ENCODE measurements at regions not wholly inside any gene's neighbourhood (a gene's known extent, or its start where the extent isn't known, plus 50 kb on each side); places are given as distances from the start of the nearest gene placed in this dataset.

DNA sequence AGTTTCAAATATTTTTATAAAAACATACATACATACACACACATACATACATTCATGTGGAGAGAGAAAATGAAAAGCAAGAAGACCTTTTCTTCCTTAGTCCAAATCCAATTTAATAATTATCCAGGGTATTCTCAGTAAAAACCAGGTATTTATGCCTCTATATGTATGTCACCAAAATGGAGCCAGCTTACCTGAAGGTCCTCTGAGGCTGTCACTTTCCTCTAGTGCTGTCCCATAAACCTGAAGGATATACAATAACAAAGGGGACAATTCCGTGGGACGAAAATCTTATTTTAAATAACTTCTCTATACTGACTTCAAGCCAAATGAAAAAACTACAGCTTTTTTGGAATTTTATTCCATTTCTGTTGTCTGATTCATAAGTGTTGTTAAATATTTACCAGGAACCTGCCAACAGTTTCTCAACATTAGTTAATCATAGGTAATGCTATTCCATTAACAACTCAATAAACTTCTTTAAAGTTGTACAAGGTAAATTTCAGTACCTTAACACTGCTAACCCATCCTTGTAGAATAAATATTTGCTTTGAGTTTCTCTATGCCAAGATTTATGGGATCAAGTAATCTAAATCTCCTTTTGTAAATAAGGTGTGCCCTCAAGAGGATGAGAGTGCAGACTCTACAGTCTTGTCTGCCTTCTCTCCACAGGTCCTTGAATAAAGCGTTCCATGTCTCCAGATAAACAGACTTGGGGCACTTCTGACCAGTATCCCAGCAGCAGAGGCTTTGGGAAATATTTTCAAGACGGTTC is 260.3 kb downstream of the AHR start (continued):
- TF ChIP-seq RBAK (CRISPR knock-in tag; IDR thresholded peaks at IDR 0.05) (no peak), MXD1 (CRISPR knock-in tag; IDR thresholded peaks at IDR 0.05) (no peak), RELA (CRISPR knock-in tag; IDR thresholded peaks at IDR 0.05) (no peak), TAF15 (IDR thresholded peaks at IDR 0.05; ENCODE audit: low read depth, low read length, poor library complexity, severe bottlenecking) (no peak), GATAD2A (CRISPR knock-in tag; IDR thresholded peaks at IDR 0.05) (no peak), PCBP1 (IDR thresholded peaks at IDR 0.05; ENCODE audit: borderline replicate concordance, low read depth, low read length) (no peak)
- TF ChIP-seq, protein P1, sequence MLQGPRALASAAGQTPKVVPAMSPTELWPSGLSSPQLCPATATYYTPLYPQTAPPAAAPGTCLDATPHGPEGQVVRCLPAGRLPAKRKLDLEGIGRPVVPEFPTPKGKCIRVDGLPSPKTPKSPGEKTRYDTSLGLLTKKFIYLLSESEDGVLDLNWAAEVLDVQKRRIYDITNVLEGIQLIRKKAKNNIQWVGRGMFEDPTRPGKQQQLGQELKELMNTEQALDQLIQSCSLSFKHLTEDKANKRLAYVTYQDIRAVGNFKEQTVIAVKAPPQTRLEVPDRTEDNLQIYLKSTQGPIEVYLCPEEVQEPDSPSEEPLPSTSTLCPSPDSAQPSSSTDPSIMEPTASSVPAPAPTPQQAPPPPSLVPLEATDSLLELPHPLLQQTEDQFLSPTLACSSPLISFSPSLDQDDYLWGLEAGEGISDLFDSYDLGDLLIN (CRISPR knock-in tag; IDR thresholded peaks at IDR 0.05; ENCODE audit: borderline replicate concordance) = no peak

GRCh38 chr7:17559388-17559787 is 260.9 kb downstream of the AHR start:
- Histone ChIP-seq H2AFZ (ENCODE audit: low read length) (no peak overlapping the region), H3K4me3 (replicated peaks in 1 of 3; ENCODE audit: insufficient read depth in 1 of 3, low read depth in 2 of 3, low read length in 3 of 3) (no peak overlapping the region), H4K20me1 (ENCODE audit: insufficient read depth, low read length) (no peaks in the 10 kb centered on the region), H3K9ac (ENCODE audit: insufficient read depth, low read depth, low read length) (no peak overlapping the region), H3K79me2 (ENCODE audit: insufficient read depth, low read length) (no peaks in the 10 kb centered on the region), H3K27ac (ENCODE audit: extremely low read length, insufficient read depth, low read length) (no peak overlapping the region), H3K9me3 (ENCODE audit: low read length) (no peaks in the 10 kb centered on the region), H3K4me1 (ENCODE audit: insufficient read depth, low read length) (no peaks in the 10 kb centered on the region), H3K27me3 (ENCODE audit: control insufficient read depth in 1 of 2, insufficient read depth in 2 of 2, low read length in 2 of 2) (no peaks in the 10 kb centered on the region), H3K36me3 (replicated peaks in 1 of 2; ENCODE audit: control insufficient read depth in 1 of 2, insufficient read depth in 2 of 2, low read length in 2 of 2) (no peaks in the 10 kb centered on the region), H3K4me2 (ENCODE audit: low read depth, low read length) (no peak overlapping the region)
- intact Hi-C loops (cut with micrococcal nuclease; ENCODE audit: unreplicated experiment) (no loop called here), in situ Hi-C loops (cut with HindIII; ENCODE audit: extremely low pct_ligation_motif_present, low pct_unique_long_range_greater_than_20kb) (no loop called here)
- BruUV-seq (replicated peaks) = no TSS peak
- DNase-seq (ENCODE audit: low spot score) = no peak
- CTCF ChIA-PET (ENCODE audit: low intra/inter-chr PET ratio, low total read pairs) = no interaction called here
- POLR2A ChIA-PET = no interaction called here
- TF ChIP-seq GRHL1 (CRISPR knock-in tag; conservative IDR thresholded peaks at IDR 0.05) (no peak), POLR2G (IDR thresholded peaks at IDR 0.05; ENCODE audit: low read depth, low read length) (no peak), ZNF24 (IDR thresholded peaks at IDR 0.05) (no peak), JUNB (CRISPR knock-in tag; IDR thresholded peaks at IDR 0.05; ENCODE audit: borderline replicate concordance) (no peak), ZFP62 (CRISPR knock-in tag; IDR thresholded peaks at IDR 0.05) (no peak), SIX1 (CRISPR knock-in tag; IDR thresholded peaks at IDR 0.05; ENCODE audit: borderline replicate concordance) (no peak), PHF20 (CRISPR knock-in tag; IDR thresholded peaks at IDR 0.05) (no peak), ZNF446 (CRISPR knock-in tag; IDR thresholded peaks at IDR 0.05) (no peak), NR2F2 (IDR thresholded peaks at IDR 0.05; ENCODE audit: borderline replicate concordance, low read depth) (no peak), TBX2 (CRISPR knock-in tag; IDR thresholded peaks at IDR 0.05; ENCODE audit: borderline replicate concordance) (no peak)
- TF ChIP-seq, protein P2, sequence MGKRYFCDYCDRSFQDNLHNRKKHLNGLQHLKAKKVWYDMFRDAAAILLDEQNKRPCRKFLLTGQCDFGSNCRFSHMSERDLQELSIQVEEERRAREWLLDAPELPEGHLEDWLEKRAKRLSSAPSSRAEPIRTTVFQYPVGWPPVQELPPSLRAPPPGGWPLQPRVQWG (CRISPR knock-in tag; IDR thresholded peaks at IDR 0.05; ENCODE audit: borderline replicate concordance, low read depth) = no peak
- TF ChIP-seq, protein P3, sequence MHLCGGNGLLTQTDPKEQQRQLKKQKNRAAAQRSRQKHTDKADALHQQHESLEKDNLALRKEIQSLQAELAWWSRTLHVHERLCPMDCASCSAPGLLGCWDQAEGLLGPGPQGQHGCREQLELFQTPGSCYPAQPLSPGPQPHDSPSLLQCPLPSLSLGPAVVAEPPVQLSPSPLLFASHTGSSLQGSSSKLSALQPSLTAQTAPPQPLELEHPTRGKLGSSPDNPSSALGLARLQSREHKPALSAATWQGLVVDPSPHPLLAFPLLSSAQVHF (CRISPR knock-in tag; IDR thresholded peaks at IDR 0.05) = no peak
- WGBS (ENCODE audit: low lambda C conversion rate) = 5% methylated on average over 1 of the region's 1 CpG
- no peak for FAIRE-seq
- no peak for ATAC-seq

Measured in HepG2 (cell line).